Loucy (cell line): ENCODE measurements at regions not wholly inside any gene's neighbourhood (a gene's known extent, or its start where the extent isn't known, plus 50 kb on each side); places are given as distances from the start of the nearest gene placed in this dataset.

ENCODE experiments used
- CTCF ChIP-seq: fragments of 200-600 bp; sonication (generic); conservative IDR thresholded peaks from 2 replicates; pipeline ENCODE4 v1.5.1; 2014; ENCODE audit warnings: mild to moderate bottlenecking, antibody characterized with exemption, low read length
- EZH2phosphoT487 ChIP-seq: fragments of 200-600 bp; IDR thresholded peaks from 2 replicates; pipeline ENCODE4 v1.6.1; 2018; ENCODE audit warnings: antibody characterized with exemption, mild to moderate bottlenecking, moderate library complexity, borderline replicate concordance

GRCh38 chr11:115557681-115558080, 53.5 kb upstream of the CADM1 start:
- no peak for TF ChIP-seq CTCF
- no peak for TF ChIP-seq EZH2phosphoT487
